ENCODE measurements at regions not wholly inside any gene's neighbourhood (a gene's known extent, or its start where the extent isn't known, plus 50 kb on each side); places are given as distances from the start of the nearest gene placed in this dataset.
A peak's percentile ranks its signal among the peaks of the same experiment; 100 is the strongest.

- DNase-seq = no peak
These were observed 66.9 kb upstream of the SFMBT2 start for GRCh38 chr10:7477538-7478334.

- DNase-seq = no peak
These were observed 65.1 kb upstream of the SFMBT2 start for GRCh38 chr10:7475939-7476338.

- DNase-seq = no peak
These were observed 64.4 kb upstream of the SFMBT2 start for GRCh38 chr10:7475046-7475911.

- no peak for DNase-seq
These were observed 63.6 kb upstream of the SFMBT2 start for GRCh38 chr10:7474388-7474787.

- no peak for DNase-seq
These were observed 62.6 kb upstream of the SFMBT2 start for GRCh38 chr10:7473474-7473873.

GRCh38 chr10:7471720-7472367 lies 61.0 kb upstream of the SFMBT2 start:
- peak; percentile 32 for DNase-seq

GRCh38 chr10:7470371-7470770 lies 59.5 kb upstream of the SFMBT2 start:
- DNase-seq = no peak

GRCh38 chr10:7467031-7467667 lies 56.3 kb upstream of the SFMBT2 start:
- no peak for DNase-seq

GRCh38 chr10:7464691-7465090 lies 53.9 kb upstream of the SFMBT2 start:
- no peak for DNase-seq

All from CD4-positive, alpha-beta T cell treated with Interleukin-4 for 4 hours (primary cell).